NCI-H2081 (cell line): ENCODE measurements at regions not wholly inside any gene's neighbourhood (a gene's known extent, or its start where the extent isn't known, plus 50 kb on each side); places are given as distances from the start of the nearest gene placed in this dataset.
"Not testable (repeated sequence)": the region's sequence is repeated elsewhere in the genome, so short reads cannot be mapped to it uniquely, and the experiment has no call there.

ENCODE experiments used
- DNase-seq, 2 experiments: peaks; one replicate each; lab custom pipeline; 2025; lab: John Stamatoyannopoulos, UW

GRCh38 chr7:84880326-84880997, 306.4 kb downstream of the SEMA3D start:
- not testable (repeated sequence) for DNase-seq

- no peak for DNase-seq
These were observed 307.1 kb downstream of the SEMA3D start for GRCh38 chr7:84879570-84880325.

- no peak for DNase-seq
These were observed 308.8 kb downstream of the SEMA3D start for GRCh38 chr7:84877943-84878570.

- no peak for DNase-seq
These were observed 310.6 kb downstream of the SEMA3D start for GRCh38 chr7:84876061-84876821.

GRCh38 chr7:84865560-84865959, 321.3 kb downstream of the SEMA3D start:
- DNase-seq = no peak

GRCh38 chr7:84857336-84857735, 329.5 kb downstream of the SEMA3D start:
- DNase-seq = no peak

GRCh38 chr7:84855758-84856157, 331.1 kb downstream of the SEMA3D start:
- no peak for DNase-seq

GRCh38 chr7:84848974-84849372, 337.9 kb downstream of the SEMA3D start:
- DNase-seq = not testable (repeated sequence)

- DNase-seq = no peak
These were observed 338.5 kb downstream of the SEMA3D start for GRCh38 chr7:84848219-84848973.

GRCh38 chr7:84847790-84848189, 339.1 kb downstream of the SEMA3D start:
- DNase-seq = no peak

GRCh38 chr7:84847038-84847437, 339.8 kb downstream of the SEMA3D start:
- DNase-seq = no peak

- DNase-seq = no peak
These were observed 340.9 kb downstream of the SEMA3D start for GRCh38 chr7:84845971-84846370.

- no peak for DNase-seq
These were observed 342.1 kb downstream of the SEMA3D start for GRCh38 chr7:84844771-84845170.

GRCh38 chr7:84841809-84842208, 345.0 kb downstream of the SEMA3D start:
- no peak for DNase-seq

- no peak for DNase-seq
These were observed 348.0 kb downstream of the SEMA3D start for GRCh38 chr7:84838857-84839256.

- DNase-seq = no peak
These were observed 349.5 kb downstream of the SEMA3D start for GRCh38 chr7:84837405-84837804.

- no peak for DNase-seq
These were observed 357.1 kb downstream of the SEMA3D start for GRCh38 chr7:84829719-84830118.

GRCh38 chr7:84824057-84824651, 362.7 kb downstream of the SEMA3D start:
- no peak for DNase-seq

GRCh38 chr7:84823530-84823929, 363.3 kb downstream of the SEMA3D start:
- DNase-seq = no peak

- DNase-seq = no peak
These were observed 363.8 kb downstream of the SEMA3D start for GRCh38 chr7:84822941-84823510.
